ENCODE measurements at regions not wholly inside any gene's neighbourhood (a gene's known extent, or its start where the extent isn't known, plus 50 kb on each side); places are given as distances from the start of the nearest gene placed in this dataset.
"Not testable (repeated sequence)": the region's sequence is repeated elsewhere in the genome, so short reads cannot be mapped to it uniquely, and the experiment has no call there.

GRCh38 chr1:215287362-215287761, 204.8 kb downstream of the KCNK2 start:
- DNase-seq (ENCODE audit: low spot score): no peak

- peak; percentile 64 for DNase-seq (ENCODE audit: low spot score)
Measured at GRCh38 chr1:215290018-215290417, 207.5 kb downstream of the KCNK2 start.

- DNase-seq (ENCODE audit: low spot score): peak; percentile 6
Measured at GRCh38 chr1:215292932-215293331, 210.4 kb downstream of the KCNK2 start.

GRCh38 chr1:215306426-215306825, 223.9 kb downstream of the KCNK2 start:
- DNase-seq (ENCODE audit: low spot score): no peak

- no peak for DNase-seq (ENCODE audit: low spot score)
Measured at GRCh38 chr1:215321802-215322201, 239.3 kb downstream of the KCNK2 start.

GRCh38 chr1:215323992-215324391, 241.5 kb downstream of the KCNK2 start:
- DNase-seq (ENCODE audit: low spot score): not testable (repeated sequence)

GRCh38 chr1:215330426-215330825, 236.7 kb upstream of the KCTD3 start:
- no peak for DNase-seq (ENCODE audit: low spot score)

- no peak for DNase-seq (ENCODE audit: low spot score)
Measured at GRCh38 chr1:215344539-215344938, 222.6 kb upstream of the KCTD3 start.

GRCh38 chr1:215345208-215345607, 221.9 kb upstream of the KCTD3 start:
- DNase-seq (ENCODE audit: low spot score): no peak

GRCh38 chr1:215345766-215346165, 221.3 kb upstream of the KCTD3 start:
- no peak for DNase-seq (ENCODE audit: low spot score)

- DNase-seq (ENCODE audit: low spot score): no peak
Measured at GRCh38 chr1:215357901-215358300, 209.2 kb upstream of the KCTD3 start.

- no peak for DNase-seq (ENCODE audit: low spot score)
Measured at GRCh38 chr1:215358356-215358755, 208.7 kb upstream of the KCTD3 start.

GRCh38 chr1:215360031-215360430, 207.1 kb upstream of the KCTD3 start:
- DNase-seq (ENCODE audit: low spot score): no peak

- no peak for DNase-seq (ENCODE audit: low spot score)
Measured at GRCh38 chr1:215360758-215361157, 206.3 kb upstream of the KCTD3 start.

GRCh38 chr1:215375381-215375780, 191.7 kb upstream of the KCTD3 start:
- no peak for DNase-seq (ENCODE audit: low spot score)

GRCh38 chr1:215376544-215377264, 190.4 kb upstream of the KCTD3 start:
- peak; percentile 49 for DNase-seq (ENCODE audit: low spot score)

- no peak for DNase-seq (ENCODE audit: low spot score)
Measured at GRCh38 chr1:215377746-215378145, 189.4 kb upstream of the KCTD3 start.

- no peak for DNase-seq (ENCODE audit: low spot score)
Measured at GRCh38 chr1:215380566-215380965, 186.5 kb upstream of the KCTD3 start.

- no peak for DNase-seq (ENCODE audit: low spot score)
Measured at GRCh38 chr1:215393476-215393875, 173.6 kb upstream of the KCTD3 start.

GRCh38 chr1:215394084-215394991, 172.8 kb upstream of the KCTD3 start:
- DNase-seq (ENCODE audit: low spot score): no peak

GRCh38 chr1:215397106-215397505, 170.0 kb upstream of the KCTD3 start:
- DNase-seq (ENCODE audit: low spot score): no peak

- DNase-seq (ENCODE audit: low spot score): no peak
Measured at GRCh38 chr1:215397843-215398242, 169.3 kb upstream of the KCTD3 start.

- no peak for DNase-seq (ENCODE audit: low spot score)
Measured at GRCh38 chr1:215399787-215400186, 167.3 kb upstream of the KCTD3 start.
